ENCODE measurements at regions not wholly inside any gene's neighbourhood (a gene's known extent, or its start where the extent isn't known, plus 50 kb on each side); places are given as distances from the start of the nearest gene placed in this dataset.

- Histone ChIP-seq H3K27ac (ENCODE audit: low read depth in 2 of 2, low read length in 2 of 2) (peak overlapping the region; percentile 94 to 97), H3K9me3 (ENCODE audit: control insufficient read depth in 2 of 2, low read length in 2 of 2) (no peaks in the 10 kb centered on the region), H3K27me3 (ENCODE audit: control insufficient read depth in 2 of 2, insufficient read depth in 2 of 2, low read length in 2 of 2) (no peaks in the 10 kb centered on the region), H3K36me3 (ENCODE audit: control insufficient read depth in 2 of 2, insufficient read depth in 2 of 2, low read length in 2 of 2) (no peaks in the 10 kb centered on the region), H3K9ac (ENCODE audit: low read depth in 1 of 2, low read length in 2 of 2) (no peak overlapping the region), H3K4me3 (ENCODE audit: low read length in 2 of 2) (no peak overlapping the region), H3K4me1 (ENCODE audit: control insufficient read depth in 2 of 2, insufficient read depth in 2 of 2, low read length in 2 of 2) (peaks cover 25 to 29% of the 10 kb centered on the region in 2 donors)
Measured at GRCh38 chr15:92833106-92833433, 67.1 kb upstream of the CHD2 start.

GRCh38 chr15:92833493-92834271 lies 66.4 kb upstream of the CHD2 start:
- H3K4me3 ChIP-seq (ENCODE audit: low read length in 2 of 2): no peak overlapping the region
- H3K4me1 ChIP-seq (ENCODE audit: control insufficient read depth in 2 of 2, insufficient read depth in 2 of 2, low read length in 2 of 2): peaks cover 25 to 29% of the 10 kb centered on the region in 2 donors
- H3K9me3 ChIP-seq (ENCODE audit: control insufficient read depth in 2 of 2, low read length in 2 of 2): no peaks in the 10 kb centered on the region
- no peak overlapping the region for H3K9ac ChIP-seq (ENCODE audit: low read depth in 1 of 2, low read length in 2 of 2)
- H3K36me3 ChIP-seq (ENCODE audit: control insufficient read depth in 2 of 2, insufficient read depth in 2 of 2, low read length in 2 of 2): no peaks in the 10 kb centered on the region
- H3K27ac ChIP-seq (ENCODE audit: low read depth in 2 of 2, low read length in 2 of 2): peak overlapping the region; percentile 94 to 97
- H3K27me3 ChIP-seq (ENCODE audit: control insufficient read depth in 2 of 2, insufficient read depth in 2 of 2, low read length in 2 of 2): no peaks in the 10 kb centered on the region

- peak overlapping the region in 1 of 2 donors; percentile 50 for H3K27ac ChIP-seq (ENCODE audit: low read depth in 2 of 2, low read length in 2 of 2)
- H3K27me3 ChIP-seq (ENCODE audit: control insufficient read depth in 2 of 2, insufficient read depth in 2 of 2, low read length in 2 of 2): no peaks in the 10 kb centered on the region
- no peaks in the 10 kb centered on the region for H3K36me3 ChIP-seq (ENCODE audit: control insufficient read depth in 2 of 2, insufficient read depth in 2 of 2, low read length in 2 of 2)
- peaks cover 3% of the 10 kb centered on the region in 2 donors for H3K4me1 ChIP-seq (ENCODE audit: control insufficient read depth in 2 of 2, insufficient read depth in 2 of 2, low read length in 2 of 2)
- H3K9ac ChIP-seq (ENCODE audit: low read depth in 1 of 2, low read length in 2 of 2): no peak overlapping the region
- no peaks in the 10 kb centered on the region for H3K9me3 ChIP-seq (ENCODE audit: control insufficient read depth in 2 of 2, low read length in 2 of 2)
- H3K4me3 ChIP-seq (ENCODE audit: low read length in 2 of 2): no peak overlapping the region
Measured at GRCh38 chr15:92839696-92840095, 60.4 kb upstream of the CHD2 start.

- Histone ChIP-seq H3K27me3 (ENCODE audit: control insufficient read depth in 2 of 2, insufficient read depth in 2 of 2, low read length in 2 of 2) (no peaks in the 10 kb centered on the region), H3K9me3 (ENCODE audit: control insufficient read depth in 2 of 2, low read length in 2 of 2) (no peaks in the 10 kb centered on the region), H3K4me1 (ENCODE audit: control insufficient read depth in 2 of 2, insufficient read depth in 2 of 2, low read length in 2 of 2) (peaks cover 5 to 8% of the 10 kb centered on the region in 2 donors), H3K9ac (ENCODE audit: low read depth in 1 of 2, low read length in 2 of 2) (no peak overlapping the region), H3K4me3 (ENCODE audit: low read length in 2 of 2) (no peak overlapping the region), H3K27ac (ENCODE audit: low read depth in 2 of 2, low read length in 2 of 2) (peak overlapping the region in 1 of 2 donors; percentile 50), H3K36me3 (ENCODE audit: control insufficient read depth in 2 of 2, insufficient read depth in 2 of 2, low read length in 2 of 2) (no peaks in the 10 kb centered on the region)
Measured at GRCh38 chr15:92840149-92840548, 60.0 kb upstream of the CHD2 start.

GRCh38 chr15:92843326-92843725 lies 56.8 kb upstream of the CHD2 start:
- Histone ChIP-seq H3K9ac (ENCODE audit: low read depth in 1 of 2, low read length in 2 of 2) (no peak overlapping the region), H3K4me3 (ENCODE audit: low read length in 2 of 2) (no peak overlapping the region), H3K4me1 (ENCODE audit: control insufficient read depth in 2 of 2, insufficient read depth in 2 of 2, low read length in 2 of 2) (peaks cover 12% of the 10 kb centered on the region in 2 donors), H3K27ac (ENCODE audit: low read depth in 2 of 2, low read length in 2 of 2) (no peak overlapping the region), H3K27me3 (ENCODE audit: control insufficient read depth in 2 of 2, insufficient read depth in 2 of 2, low read length in 2 of 2) (no peaks in the 10 kb centered on the region), H3K9me3 (ENCODE audit: control insufficient read depth in 2 of 2, low read length in 2 of 2) (no peaks in the 10 kb centered on the region), H3K36me3 (ENCODE audit: control insufficient read depth in 2 of 2, insufficient read depth in 2 of 2, low read length in 2 of 2) (no peaks in the 10 kb centered on the region)

- Histone ChIP-seq H3K27ac (ENCODE audit: low read depth in 2 of 2, low read length in 2 of 2) (no peak overlapping the region), H3K9ac (ENCODE audit: low read depth in 1 of 2, low read length in 2 of 2) (no peak overlapping the region), H3K36me3 (ENCODE audit: control insufficient read depth in 2 of 2, insufficient read depth in 2 of 2, low read length in 2 of 2) (no peaks in the 10 kb centered on the region), H3K4me3 (ENCODE audit: low read length in 2 of 2) (no peak overlapping the region), H3K9me3 (ENCODE audit: control insufficient read depth in 2 of 2, low read length in 2 of 2) (no peaks in the 10 kb centered on the region), H3K4me1 (ENCODE audit: control insufficient read depth in 2 of 2, insufficient read depth in 2 of 2, low read length in 2 of 2) (peaks cover 12% of the 10 kb centered on the region in 2 donors), H3K27me3 (ENCODE audit: control insufficient read depth in 2 of 2, insufficient read depth in 2 of 2, low read length in 2 of 2) (no peaks in the 10 kb centered on the region)
Measured at GRCh38 chr15:92843814-92844213, 56.3 kb upstream of the CHD2 start.

GRCh38 chr15:92845126-92845508 lies 55.0 kb upstream of the CHD2 start:
- H3K36me3 ChIP-seq (ENCODE audit: control insufficient read depth in 2 of 2, insufficient read depth in 2 of 2, low read length in 2 of 2): no peaks in the 10 kb centered on the region
- no peaks in the 10 kb centered on the region for H3K9me3 ChIP-seq (ENCODE audit: control insufficient read depth in 2 of 2, low read length in 2 of 2)
- peak overlapping the region; percentile 83 to 94 for H3K27ac ChIP-seq (ENCODE audit: low read depth in 2 of 2, low read length in 2 of 2)
- H3K4me3 ChIP-seq (ENCODE audit: low read length in 2 of 2): peak overlapping the region; percentile 35 to 45
- peaks cover 12% of the 10 kb centered on the region in 2 donors for H3K4me1 ChIP-seq (ENCODE audit: control insufficient read depth in 2 of 2, insufficient read depth in 2 of 2, low read length in 2 of 2)
- H3K27me3 ChIP-seq (ENCODE audit: control insufficient read depth in 2 of 2, insufficient read depth in 2 of 2, low read length in 2 of 2): no peaks in the 10 kb centered on the region
- peak overlapping the region; percentile 24 to 67 for H3K9ac ChIP-seq (ENCODE audit: low read depth in 1 of 2, low read length in 2 of 2)

GRCh38 chr15:92846741-92847140 lies 53.4 kb upstream of the CHD2 start:
- H3K9me3 ChIP-seq (ENCODE audit: control insufficient read depth in 2 of 2, low read length in 2 of 2): no peaks in the 10 kb centered on the region
- no peak overlapping the region for H3K4me3 ChIP-seq (ENCODE audit: low read length in 2 of 2)
- no peak overlapping the region for H3K9ac ChIP-seq (ENCODE audit: low read depth in 1 of 2, low read length in 2 of 2)
- peaks cover 12% of the 10 kb centered on the region in 2 donors for H3K4me1 ChIP-seq (ENCODE audit: control insufficient read depth in 2 of 2, insufficient read depth in 2 of 2, low read length in 2 of 2)
- no peaks in the 10 kb centered on the region for H3K36me3 ChIP-seq (ENCODE audit: control insufficient read depth in 2 of 2, insufficient read depth in 2 of 2, low read length in 2 of 2)
- no peaks in the 10 kb centered on the region for H3K27me3 ChIP-seq (ENCODE audit: control insufficient read depth in 2 of 2, insufficient read depth in 2 of 2, low read length in 2 of 2)
- no peak overlapping the region for H3K27ac ChIP-seq (ENCODE audit: low read depth in 2 of 2, low read length in 2 of 2)

GRCh38 chr15:92847841-92848240 lies 52.3 kb upstream of the CHD2 start:
- Histone ChIP-seq H3K27ac (ENCODE audit: low read depth in 2 of 2, low read length in 2 of 2) (no peak overlapping the region), H3K9me3 (ENCODE audit: control insufficient read depth in 2 of 2, low read length in 2 of 2) (no peaks in the 10 kb centered on the region), H3K9ac (ENCODE audit: low read depth in 1 of 2, low read length in 2 of 2) (no peak overlapping the region), H3K27me3 (ENCODE audit: control insufficient read depth in 2 of 2, insufficient read depth in 2 of 2, low read length in 2 of 2) (no peaks in the 10 kb centered on the region), H3K36me3 (ENCODE audit: control insufficient read depth in 2 of 2, insufficient read depth in 2 of 2, low read length in 2 of 2) (no peaks in the 10 kb centered on the region), H3K4me3 (ENCODE audit: low read length in 2 of 2) (no peak overlapping the region), H3K4me1 (ENCODE audit: control insufficient read depth in 2 of 2, insufficient read depth in 2 of 2, low read length in 2 of 2) (peaks cover 12% of the 10 kb centered on the region in 2 donors)

GRCh38 chr15:92848464-92848851 lies 51.7 kb upstream of the CHD2 start:
- Histone ChIP-seq H3K27me3 (ENCODE audit: control insufficient read depth in 2 of 2, insufficient read depth in 2 of 2, low read length in 2 of 2) (no peaks in the 10 kb centered on the region), H3K27ac (ENCODE audit: low read depth in 2 of 2, low read length in 2 of 2) (no peak overlapping the region), H3K36me3 (ENCODE audit: control insufficient read depth in 2 of 2, insufficient read depth in 2 of 2, low read length in 2 of 2) (no peaks in the 10 kb centered on the region), H3K9ac (ENCODE audit: low read depth in 1 of 2, low read length in 2 of 2) (no peak overlapping the region), H3K4me1 (ENCODE audit: control insufficient read depth in 2 of 2, insufficient read depth in 2 of 2, low read length in 2 of 2) (peaks cover 12% of the 10 kb centered on the region in 2 donors), H3K9me3 (ENCODE audit: control insufficient read depth in 2 of 2, low read length in 2 of 2) (no peaks in the 10 kb centered on the region), H3K4me3 (ENCODE audit: low read length in 2 of 2) (no peak overlapping the region)

All from mucosa of rectum (tissue), 2 donors.